Vagina (tissue), 2 donors: ENCODE measurements at regions not wholly inside any gene's neighbourhood (a gene's known extent, or its start where the extent isn't known, plus 50 kb on each side); places are given as distances from the start of the nearest gene placed in this dataset.

Experiments
- POLR2A ChIP-seq, 2 donors: fragments of 450-650 bp; IDR thresholded peaks; one replicate each; pipeline ENCODE4 v1.6.1; 2017; ENCODE audit warnings: antibody characterized with exemption in 2 of 2, mild to moderate bottlenecking in 2 of 2, moderate library complexity in 2 of 2
- POLR2AphosphoS5 ChIP-seq, 2 donors: sonication (generic); formaldehyde crosslinking; IDR thresholded peaks; one replicate each; pipeline ENCODE4 v1.9.0; 2017; ENCODE audit warnings: antibody characterized with exemption in 2 of 2, mild to moderate bottlenecking in 2 of 2, low read depth in 1 of 2; ENCODE audit not compliant: insufficient read depth in 1 of 2
- TF ChIP-seq, protein P1 (sequence below), 3 experiments: fragments of 450-650 bp in 2 of 3; fragments of 200-600 bp in 1 of 3; sonication (generic) in 1 of 3; IDR thresholded peaks; one replicate each; pipeline ENCODE4 v1.5.1; 2017 to 2019; ENCODE audit warnings: antibody characterized with exemption in 3 of 3, mild to moderate bottlenecking in 2 of 3, moderate library complexity in 2 of 3

DNA sequence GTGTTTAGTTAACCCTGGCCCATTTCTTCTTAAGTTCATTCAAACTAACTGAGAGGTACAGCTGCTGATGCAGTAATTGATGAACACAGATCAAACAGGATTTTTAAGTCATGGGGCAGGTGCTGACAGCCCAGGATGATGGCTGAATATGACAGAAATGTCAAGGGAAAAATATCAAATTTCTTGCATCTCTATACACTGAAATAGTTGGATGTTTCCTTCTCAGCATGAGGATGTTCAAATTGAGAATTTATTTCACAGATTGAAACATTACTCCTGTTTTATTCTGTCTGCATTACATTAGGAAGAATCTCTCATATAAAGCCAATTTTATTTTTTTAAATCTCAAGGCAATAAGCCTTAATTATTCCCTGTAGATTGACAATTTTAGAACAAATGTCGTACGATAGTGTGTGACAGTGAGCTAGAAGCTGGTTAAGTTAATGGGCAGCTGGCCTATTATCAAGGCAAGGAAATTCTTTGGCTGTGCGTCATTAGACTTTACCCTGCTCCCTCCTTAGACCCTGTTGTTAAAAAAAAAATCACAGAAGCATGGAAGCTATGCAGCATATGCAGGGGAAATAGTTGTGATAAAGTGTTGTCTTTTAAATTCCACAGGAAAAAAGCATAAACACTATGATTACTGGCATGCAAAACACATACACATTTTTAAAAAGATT is 183.8 kb upstream of the KCNMB2 start:
- TF ChIP-seq, protein P1, sequence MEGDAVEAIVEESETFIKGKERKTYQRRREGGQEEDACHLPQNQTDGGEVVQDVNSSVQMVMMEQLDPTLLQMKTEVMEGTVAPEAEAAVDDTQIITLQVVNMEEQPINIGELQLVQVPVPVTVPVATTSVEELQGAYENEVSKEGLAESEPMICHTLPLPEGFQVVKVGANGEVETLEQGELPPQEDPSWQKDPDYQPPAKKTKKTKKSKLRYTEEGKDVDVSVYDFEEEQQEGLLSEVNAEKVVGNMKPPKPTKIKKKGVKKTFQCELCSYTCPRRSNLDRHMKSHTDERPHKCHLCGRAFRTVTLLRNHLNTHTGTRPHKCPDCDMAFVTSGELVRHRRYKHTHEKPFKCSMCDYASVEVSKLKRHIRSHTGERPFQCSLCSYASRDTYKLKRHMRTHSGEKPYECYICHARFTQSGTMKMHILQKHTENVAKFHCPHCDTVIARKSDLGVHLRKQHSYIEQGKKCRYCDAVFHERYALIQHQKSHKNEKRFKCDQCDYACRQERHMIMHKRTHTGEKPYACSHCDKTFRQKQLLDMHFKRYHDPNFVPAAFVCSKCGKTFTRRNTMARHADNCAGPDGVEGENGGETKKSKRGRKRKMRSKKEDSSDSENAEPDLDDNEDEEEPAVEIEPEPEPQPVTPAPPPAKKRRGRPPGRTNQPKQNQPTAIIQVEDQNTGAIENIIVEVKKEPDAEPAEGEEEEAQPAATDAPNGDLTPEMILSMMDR (IDR thresholded peaks at IDR 0.05): no peak
- TF ChIP-seq POLR2AphosphoS5 (IDR thresholded peaks at IDR 0.05; ENCODE audit: insufficient read depth in 1 of 2, low read depth in 1 of 2): no peak
- TF ChIP-seq POLR2A (IDR thresholded peaks at IDR 0.05): no peak
